A549 (cell line): ENCODE measurements at regions not wholly inside any gene's neighbourhood (a gene's known extent, or its start where the extent isn't known, plus 50 kb on each side); places are given as distances from the start of the nearest gene placed in this dataset.

Source experiments
- ATAC-seq, 2 experiments: fragments of 200-7000 bp in 1 of 2; fragments of >200 bp in 1 of 2; cut with Nextera tagmentation in 1 of 2; cut with Tn5 transposase in 1 of 2; 3 replicates each; pipeline versions ENCODE4 v1.8.0 to v1.9.1; 2018 to 2020; ENCODE audit warnings: mild to moderate bottlenecking in 1 of 2, moderate library complexity in 1 of 2
- CTCF ChIA-PET: fragments of 300-600 bp; sonication (Branson Sonifier 250); formaldehyde crosslinking; extraction: SDS; loops from one replicate; lab custom pipeline; 2021; ENCODE audit warnings: antibody characterized with exemption, inconsistent platforms; lab: Yijun Ruan, JAX
- POLR2A ChIA-PET: fragments of 350-600 bp; formaldehyde crosslinking; extraction: SDS; loops from one replicate; lab custom pipeline; 2021; ENCODE audit warnings: antibody characterized with exemption, inconsistent platforms; lab: Yijun Ruan, JAX
- DNase-seq, 2 experiments: peaks; one replicate each; pipeline versions ENCODE4 v3.0.0 to v3.0.0-alpha.2; 2011 to 2016; ENCODE audit warnings: low read depth in 1 of 2, low spot score in 1 of 2
- FAIRE-seq: peaks from 2 replicates; lab custom pipeline; 2011; peaks lifted over from hg19 to GRCh38; lab: Jason Lieb, UNC
- H3K27ac ChIP-seq, 2 experiments: fragments of >200 bp; sonication (Bioruptor Twin); formaldehyde crosslinking; 3 replicates each; pipeline ENCODE4 v1.5.1; 2016 to 2017
- H3K4me1 ChIP-seq: fragments of >200 bp; sonication (Bioruptor Twin); formaldehyde crosslinking; 3 replicates; pipeline ENCODE4 v1.6.1; 2016
- H3K4me2 ChIP-seq: fragments of >200 bp; sonication (Bioruptor Twin); formaldehyde crosslinking; 3 replicates; pipeline ENCODE4 v1.6.1; 2016
- H3K4me3 ChIP-seq: fragments of >200 bp; sonication (Bioruptor Twin); formaldehyde crosslinking; 3 replicates; pipeline ENCODE4 v1.5.1; 2016
- H3K9me3 ChIP-seq: fragments of >200 bp; sonication (Bioruptor Twin); formaldehyde crosslinking; 3 replicates; pipeline ENCODE4 v1.6.1; 2016
- BHLHE40 ChIP-seq: IDR thresholded peaks from 2 replicates; pipeline ENCODE4 v1.6.1; 2012; ENCODE audit warnings: low read depth, low read length, inconsistent platforms
- CBX2 ChIP-seq: fragments of 200-600 bp; sonication (generic); IDR thresholded peaks from 2 replicates; pipeline ENCODE4 v1.6.1; 2016; ENCODE audit warnings: low read depth, mild to moderate bottlenecking, borderline replicate concordance
- CTCF ChIP-seq: fragments of >200 bp; sonication (Bioruptor Twin); formaldehyde crosslinking; IDR thresholded peaks from 3 replicates; pipeline ENCODE4 v1.5.1; 2016
- E2F6 ChIP-seq: IDR thresholded peaks from 2 replicates; pipeline ENCODE4 v1.6.1; 2012; ENCODE audit warnings: low read depth, borderline replicate concordance
- FOSL2 ChIP-seq, 2 experiments: fragments of 450-650 bp in 1 of 2; fragments of >200 bp in 1 of 2; sonication (Bioruptor Twin) in 1 of 2; formaldehyde crosslinking; IDR thresholded peaks; 2 replicates each; pipeline versions ENCODE4 v1.5.0 to v1.6.1; 2016 to 2020; ENCODE audit warnings: mild to moderate bottlenecking in 1 of 2, moderate library complexity in 1 of 2
- HDAC2 ChIP-seq: fragments of 200-600 bp; sonication (generic); IDR thresholded peaks from 2 replicates; pipeline ENCODE4 v1.6.1; 2016
- HEYL ChIP-seq: fragments of 250-450 bp; sonication (Bioruptor Pico); IDR thresholded peaks from 2 replicates; pipeline ENCODE4 v1.8.0; 2021; ENCODE audit warnings: mild to moderate bottlenecking, moderate library complexity
- HMGXB4 ChIP-seq: fragments of 250-450 bp; sonication (Bioruptor Pico); IDR thresholded peaks from 2 replicates; pipeline ENCODE4 v1.5.0; 2021; ENCODE audit warnings: mild to moderate bottlenecking, moderate library complexity, borderline replicate concordance
- HOXB13 ChIP-seq: fragments of 250-450 bp; sonication (Bioruptor Pico); IDR thresholded peaks from 2 replicates; pipeline ENCODE4 v1.5.0; 2020; ENCODE audit warnings: low read depth, mild to moderate bottlenecking, moderate library complexity
- KDM1A ChIP-seq: fragments of 200-600 bp; sonication (generic); IDR thresholded peaks from 2 replicates; pipeline ENCODE4 v1.6.1; 2016; ENCODE audit warnings: low read depth, mild to moderate bottlenecking
- KDM5A ChIP-seq: fragments of 200-600 bp; sonication (generic); IDR thresholded peaks from 2 replicates; pipeline ENCODE4 v1.6.1; 2016; ENCODE audit warnings: antibody characterized with exemption, mild to moderate bottlenecking
- MAFK ChIP-seq: fragments of 450-650 bp; IDR thresholded peaks from 2 replicates; pipeline ENCODE4 v1.6.1; 2014; ENCODE audit not compliant: partially characterized antibody
- NFE2L2 ChIP-seq: fragments of 150-350 bp; conservative IDR thresholded peaks from 2 replicates; pipeline ENCODE4 v1.6.1; 2014; ENCODE audit warnings: low read length
- PBX3 ChIP-seq: IDR thresholded peaks from 2 replicates; pipeline ENCODE4 v1.6.1; 2012
- RAD21 ChIP-seq, 2 experiments: fragments of >200 bp in 1 of 2; sonication (Bioruptor Twin) in 1 of 2; formaldehyde crosslinking in 1 of 2; IDR thresholded peaks in 1 of 2; conservative IDR thresholded peaks in 1 of 2; 2 replicates in 1 of 2; 3 replicates in 1 of 2; pipeline ENCODE4 v1.6.1; 2012 to 2018; ENCODE audit warnings: inconsistent platforms in 1 of 2
- RCOR1 ChIP-seq: fragments of 150-350 bp; IDR thresholded peaks from 2 replicates; pipeline ENCODE4 v1.6.1; 2014; ENCODE audit warnings: antibody characterized with exemption, low read length, low read depth
- SMC3 ChIP-seq: fragments of >200 bp; sonication (Bioruptor Twin); formaldehyde crosslinking; IDR thresholded peaks from 3 replicates; pipeline ENCODE4 v1.6.1; 2018; ENCODE audit warnings: inconsistent platforms
- SREBF2 ChIP-seq: fragments of 450-650 bp; IDR thresholded peaks from 2 replicates; pipeline ENCODE4 v1.6.1; 2014; ENCODE audit warnings: mild to moderate bottlenecking, moderate library complexity
- TFCP2L1 ChIP-seq: fragments of 250-450 bp; sonication (Bioruptor Pico); IDR thresholded peaks from 2 replicates; pipeline ENCODE4 v1.5.0; 2021; ENCODE audit warnings: mild to moderate bottlenecking
- ZFP36 ChIP-seq: fragments of 450-650 bp; IDR thresholded peaks from 2 replicates; pipeline ENCODE4 v1.6.1; 2014; ENCODE audit warnings: borderline replicate concordance; ENCODE audit not compliant: partially characterized antibody
- ZNF302 ChIP-seq: fragments of 250-450 bp; sonication (Bioruptor Pico); IDR thresholded peaks from 2 replicates; pipeline ENCODE4 v1.9.0; 2021; ENCODE audit warnings: inconsistent platforms, mild to moderate bottlenecking, moderate library complexity
- WGBS: methylation state at CpG from one replicate; pipeline ENCODE4 v1.1.6; 2017; ENCODE audit errors: missing lambda C conversion rate; 5-methylcytosine and 5-hydroxymethylcytosine counted together

- DNase-seq (peak; percentile 63 to 79), FAIRE-seq (no peak), ATAC-seq (peak; percentile 75 to 92; a peak in 5 of 6 replicates)
- ChIA-PET POLR2A (no interaction called here), CTCF (interaction anchor here (0.6 to 4.8 kb wide), 67 partner anchors 10 to 884 kb away, joined by 3 to 54 read pairs (median 4); no protein-coding TSS in a partner anchor)
- WGBS = 21% methylated on average over 9 of the region's 9 CpGs
- Histone ChIP-seq H3K4me2 (no peak overlapping the region), H3K9me3 (no peaks in the 10 kb centered on the region), H3K27ac (no peak overlapping the region), H3K4me1 (no peaks in the 10 kb centered on the region)
- TF ChIP-seq SREBF2 (no peak), MAFK (no peak), NFE2L2 (no peak), FOSL2 (IDR thresholded peaks at IDR 0.05) (no peak), FOSL2 (CRISPR knock-in tag; IDR thresholded peaks at IDR 0.05) (no peak), RAD21 (conservative IDR thresholded peaks at IDR 0.05 in 1 of 2, IDR thresholded peaks at IDR 0.05 in 1 of 2) (peak; percentile 56 to 74; a peak in 4 of 5 replicates), ZNF302 (CRISPR knock-in tag) (no peak), KDM1A (no peak), PBX3 (no peak), ZFP36 (no peak), CTCF (peak; percentile 59), RCOR1 (no peak), E2F6 (no peak), TFCP2L1 (no peak), HOXB13 (CRISPR knock-in tag) (no peak), SMC3 (peak; percentile 77), BHLHE40 (no peak), HMGXB4 (CRISPR knock-in tag) (no peak), CBX2 (no peak), HEYL (CRISPR knock-in tag) (no peak), HDAC2 (no peak), KDM5A (no peak)
- TF ChIP-seq, all 56 proteins: peak for 3
- no peak overlapping the region for H3K4me3 ChIP-seq
Measured at GRCh38 chr15:91706322-91707032, 147.0 kb upstream of the SLCO3A1 start.
